Upper lobe of left lung (tissue), 4 donors: ENCODE measurements at regions not wholly inside any gene's neighbourhood (a gene's known extent, or its start where the extent isn't known, plus 50 kb on each side); places are given as distances from the start of the nearest gene placed in this dataset.

Experiments used
- CTCF ChIP-seq, 6 experiments: fragments of 450-650 bp in 4 of 6; fragments of 200-600 bp in 2 of 6; sonication (generic) in 2 of 6; IDR thresholded peaks; one replicate each; pipeline ENCODE4 v1.5.1; 2016 to 2019; ENCODE audit warnings: antibody characterized with exemption in 6 of 6
- POLR2AphosphoS5 ChIP-seq, 2 donors: sonication (generic); formaldehyde crosslinking; IDR thresholded peaks; one replicate each; pipeline ENCODE4 v1.5.1; 2017; ENCODE audit warnings: antibody characterized with exemption in 2 of 2

DNA sequence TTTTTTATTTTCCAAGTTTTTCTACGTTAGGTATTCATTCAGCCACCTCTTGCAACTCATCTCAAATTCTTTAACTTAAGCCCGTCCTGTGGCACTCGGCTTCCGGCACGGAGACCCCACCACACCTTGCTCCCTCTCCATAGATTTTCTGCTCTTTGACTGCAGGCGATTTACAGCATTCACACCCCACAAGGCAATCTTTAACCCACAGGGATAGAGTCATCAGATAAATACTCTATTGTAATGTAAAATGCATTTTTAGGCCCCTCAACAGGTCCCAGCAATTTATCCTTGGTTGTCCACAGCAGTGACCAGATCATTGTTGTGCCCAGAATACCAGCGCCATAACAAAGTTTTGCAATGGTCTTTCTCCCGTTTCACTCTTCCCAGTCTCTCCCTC is 132.3 kb upstream of the EPHA4 start:
- TF ChIP-seq CTCF (IDR thresholded peaks at IDR 0.05) (no peak), POLR2AphosphoS5 (IDR thresholded peaks at IDR 0.05) (no peak)
